HG03558 (cell line): ENCODE measurements at regions not wholly inside any gene's neighbourhood (a gene's known extent, or its start where the extent isn't known, plus 50 kb on each side); places are given as distances from the start of the nearest gene placed in this dataset.

Experiments used
- ATAC-seq: cut with Tn5 transposase; IDR thresholded peaks from one replicate; pipeline ENCODE4 v1.9.1; 2021; ENCODE audit warnings: moderate number of reproducible peaks; ENCODE audit not compliant: unreplicated experiment; ENCODE audit errors: extremely low read depth

DNA sequence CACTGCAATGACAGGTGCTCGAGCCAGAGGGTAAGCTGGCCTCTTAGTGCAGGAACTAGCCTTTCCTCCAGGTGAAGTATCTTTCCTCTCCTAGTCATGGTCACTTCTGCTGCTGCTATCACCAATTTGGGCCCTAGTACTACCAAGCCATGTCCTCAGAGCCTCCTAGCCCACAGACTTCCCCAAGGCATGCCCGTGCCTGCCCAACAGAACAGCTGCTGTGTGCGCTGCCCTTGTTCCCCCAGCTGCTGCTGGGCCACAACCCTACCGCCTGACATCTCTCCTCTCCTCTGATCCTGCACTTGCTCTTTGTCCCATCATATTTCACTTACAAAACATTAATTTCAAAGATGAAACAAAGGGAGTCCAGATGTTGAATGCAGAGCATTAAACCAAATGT, 168.5 kb upstream of the FREM2 start:
- no peak for ATAC-seq

GRCh38 chr13:38519229-38519911, 167.5 kb upstream of the FREM2 start:
- no peak for ATAC-seq

- ATAC-seq: no peak
These were observed 166.8 kb upstream of the FREM2 start for GRCh38 chr13:38520041-38520440.

DNA sequence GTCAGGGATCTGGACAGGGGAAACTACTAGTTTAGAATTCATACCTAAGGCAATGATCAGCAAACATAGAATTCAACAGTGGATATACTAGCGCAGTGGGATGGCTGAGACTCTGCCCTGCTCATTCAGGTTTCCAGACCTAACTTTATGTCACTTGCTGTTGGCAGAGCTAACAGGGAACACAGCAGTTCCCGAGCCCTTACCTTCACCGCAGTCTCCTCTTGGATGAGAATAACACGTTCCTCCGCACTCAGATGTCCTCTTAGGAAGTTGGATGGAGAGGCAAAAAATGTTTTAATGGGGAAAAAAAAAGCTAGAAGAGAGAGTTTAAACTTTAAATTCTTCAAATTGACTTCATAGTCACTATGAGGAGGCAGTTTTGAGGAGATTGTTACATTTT, 159.7 kb upstream of the FREM2 start:
- no peak for ATAC-seq

DNA sequence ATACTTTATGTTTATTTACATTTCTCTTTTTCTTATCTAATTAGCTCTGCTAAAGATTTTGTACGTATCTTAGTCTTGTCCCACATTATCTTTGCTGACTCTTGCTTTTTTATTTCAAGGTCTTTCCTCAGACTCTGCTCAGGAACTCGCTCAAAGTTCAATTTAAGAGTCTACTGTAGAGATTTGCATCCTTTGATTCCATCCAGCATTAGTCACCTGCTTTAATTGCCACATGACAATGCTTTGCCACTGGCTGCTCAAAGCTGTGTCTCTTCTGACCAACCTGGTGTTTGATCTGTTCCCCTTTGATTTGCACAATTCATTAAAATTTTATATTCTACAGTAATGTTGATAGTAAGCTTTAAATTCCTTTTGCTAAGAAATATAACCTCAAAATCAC, 157.9 kb upstream of the FREM2 start:
- no peak for ATAC-seq

- no peak for ATAC-seq
These were observed 156.4 kb upstream of the FREM2 start for GRCh38 chr13:38530492-38530891.

DNA sequence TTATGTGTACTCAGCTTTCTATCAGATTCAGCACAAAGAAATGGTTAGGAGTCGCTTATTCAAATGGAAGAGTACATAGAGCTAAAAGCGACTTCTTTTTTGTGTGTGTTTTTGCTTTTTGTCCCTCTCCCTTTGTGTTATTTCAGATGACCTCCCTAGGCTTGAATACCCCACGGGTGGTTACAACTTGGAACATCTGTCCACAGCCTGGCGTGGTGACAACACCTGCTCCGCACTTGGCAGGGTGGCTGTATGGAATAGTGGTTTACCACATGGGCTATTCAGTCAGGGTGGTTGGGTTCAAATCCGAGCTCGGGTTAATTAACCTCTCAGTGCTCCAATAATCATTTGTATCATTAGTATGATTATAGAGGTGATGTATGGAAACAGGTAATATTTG, 151.6 kb upstream of the FREM2 start:
- no peak for ATAC-seq

DNA sequence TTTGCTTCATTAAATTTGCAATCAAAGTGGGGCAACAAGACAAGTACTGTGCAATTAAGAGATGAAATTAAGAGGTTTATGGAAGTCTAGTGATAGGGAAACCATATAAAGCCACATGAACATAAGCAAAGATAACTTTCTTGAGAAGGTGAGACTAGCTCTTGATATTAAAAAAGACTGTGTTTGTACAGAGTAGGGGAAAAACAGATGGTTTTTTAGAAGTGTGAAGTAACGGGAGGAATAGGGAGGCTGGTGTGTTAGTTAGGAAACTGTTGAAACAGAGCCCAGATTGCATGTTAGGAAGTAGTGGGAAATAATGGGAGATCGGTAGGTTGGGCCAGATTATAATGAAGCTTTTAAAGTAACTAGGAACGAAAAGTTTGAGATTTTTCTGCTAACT, 149.8 kb upstream of the FREM2 start:
- no peak for ATAC-seq

GRCh38 chr13:38538422-38538821, 148.5 kb upstream of the FREM2 start:
- no peak for ATAC-seq

- no peak for ATAC-seq
These were observed 147.2 kb upstream of the FREM2 start for GRCh38 chr13:38539632-38540031.

DNA sequence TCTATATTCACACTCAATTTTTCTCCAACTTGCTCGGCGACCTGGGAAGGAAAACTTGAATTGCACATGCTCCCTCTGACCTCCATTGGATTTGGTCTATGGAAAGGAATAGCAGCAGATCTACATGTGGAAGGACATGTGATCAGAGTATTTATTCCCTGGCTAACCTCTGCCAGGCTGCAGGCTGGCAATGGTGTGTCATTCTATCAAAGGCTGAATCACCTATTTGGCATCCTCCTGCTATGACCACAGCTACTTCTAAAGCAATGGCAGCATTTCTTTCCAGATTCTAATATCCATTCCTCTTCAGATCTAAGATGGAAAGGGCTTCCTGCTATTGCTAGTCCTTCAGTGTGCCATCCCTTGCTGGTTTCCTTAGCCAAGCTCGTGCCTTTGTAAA, 144.3 kb upstream of the FREM2 start:
- no peak for ATAC-seq

GRCh38 chr13:38543561-38543960, 143.3 kb upstream of the FREM2 start:
- no peak for ATAC-seq

- ATAC-seq: no peak
These were observed 123.1 kb upstream of the FREM2 start for GRCh38 chr13:38563739-38564138.

GRCh38 chr13:38564256-38565150, 122.4 kb upstream of the FREM2 start:
- no peak for ATAC-seq

DNA sequence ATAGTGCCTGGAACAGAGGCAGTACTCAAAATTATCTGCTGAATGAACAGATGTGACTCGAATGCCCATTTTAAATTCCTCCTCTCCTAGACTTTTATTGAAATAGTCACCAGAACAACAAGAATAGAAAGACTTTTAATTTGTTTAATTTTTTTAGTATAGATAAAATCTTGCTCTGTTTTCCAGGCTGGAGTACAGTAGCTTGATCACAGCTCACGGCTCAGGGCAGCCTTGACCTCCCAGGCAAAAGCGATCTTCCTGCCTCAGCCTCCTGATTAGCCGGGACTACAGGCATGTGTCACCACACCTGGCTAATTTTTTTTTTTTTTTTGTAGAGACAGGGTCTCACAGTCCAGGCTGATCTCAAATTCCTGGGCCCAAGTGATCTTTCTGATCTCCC, 120.9 kb upstream of the FREM2 start:
- no peak for ATAC-seq

DNA sequence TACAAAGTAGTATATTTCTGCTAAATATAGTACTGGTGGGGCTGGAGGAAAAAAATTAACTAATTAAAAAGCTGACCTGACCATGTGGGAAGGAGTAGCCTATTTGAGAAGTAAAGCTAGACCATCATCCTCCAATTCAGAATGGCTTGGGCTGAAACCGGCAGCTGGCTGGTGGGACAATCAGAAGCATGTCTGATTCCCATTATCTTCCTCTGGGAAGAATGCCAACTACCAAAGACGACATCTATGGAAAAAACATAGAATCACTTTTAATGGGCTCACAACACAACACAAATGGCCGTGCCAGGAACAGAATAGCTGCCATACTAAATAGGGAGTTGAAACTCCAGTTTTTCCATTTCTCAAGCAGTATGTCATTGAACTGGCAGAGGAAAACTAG, 120.4 kb upstream of the FREM2 start:
- no peak for ATAC-seq

- no peak for ATAC-seq
These were observed 116.2 kb upstream of the FREM2 start for GRCh38 chr13:38570706-38571105.

DNA sequence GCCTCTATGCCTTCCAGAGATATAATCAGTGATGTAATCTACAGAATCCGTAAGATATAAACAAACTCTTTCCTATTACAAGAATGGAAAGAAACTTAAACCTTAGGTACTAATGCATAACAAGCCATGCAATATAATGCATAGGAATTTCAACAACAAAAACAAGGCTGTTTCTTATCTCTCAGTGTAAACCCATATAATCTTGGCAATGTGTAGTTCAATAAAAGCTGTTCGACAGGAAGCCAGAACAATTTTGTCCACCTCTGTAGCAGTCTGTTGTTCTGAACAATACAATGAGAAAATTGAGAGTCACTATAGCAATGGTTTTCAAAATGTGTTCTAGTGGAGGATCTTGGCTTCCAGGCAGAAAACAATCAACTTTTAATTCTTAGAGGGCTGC, 111.5 kb upstream of the FREM2 start:
- no peak for ATAC-seq

DNA sequence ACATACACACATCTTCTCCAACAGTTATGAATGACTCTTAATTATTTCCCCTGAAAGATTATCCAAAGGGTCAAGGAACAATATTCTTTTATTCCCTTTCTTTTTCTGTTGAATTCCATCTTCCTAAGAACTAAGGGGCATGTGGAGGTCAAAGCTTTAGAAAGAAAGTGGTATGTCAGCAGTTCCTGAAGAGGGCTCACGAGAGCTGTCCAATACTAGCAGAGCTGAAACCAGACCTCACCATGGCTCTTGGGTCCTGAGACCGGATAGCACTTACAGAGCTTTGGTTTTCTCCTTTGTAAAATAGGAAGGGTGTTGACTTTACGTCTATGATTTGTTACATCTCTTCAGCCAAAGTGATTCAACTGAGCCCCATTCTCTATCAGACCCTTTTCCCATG, 109.8 kb upstream of the FREM2 start:
- no peak for ATAC-seq

- no peak for ATAC-seq
These were observed 104.7 kb upstream of the FREM2 start for GRCh38 chr13:38582133-38582532.

- ATAC-seq: no peak
These were observed 96.6 kb upstream of the FREM2 start for GRCh38 chr13:38590230-38590629.
